Activated CD4-positive, CD25-positive, alpha-beta regulatory T cell (primary cell): ENCODE measurements at regions not wholly inside any gene's neighbourhood (a gene's known extent, or its start where the extent isn't known, plus 50 kb on each side); places are given as distances from the start of the nearest gene placed in this dataset.

Source experiments
- DNase-seq, 4 experiments: peaks; one replicate each; lab custom pipeline; 2025; lab: John Stamatoyannopoulos, UW

- no peak for DNase-seq
Observed at GRCh38 chr10:78979938-78980337, 88.8 kb upstream of the ZMIZ1 start.

- no peak for DNase-seq
Observed at GRCh38 chr10:78980354-78980753, 88.4 kb upstream of the ZMIZ1 start.

DNA sequence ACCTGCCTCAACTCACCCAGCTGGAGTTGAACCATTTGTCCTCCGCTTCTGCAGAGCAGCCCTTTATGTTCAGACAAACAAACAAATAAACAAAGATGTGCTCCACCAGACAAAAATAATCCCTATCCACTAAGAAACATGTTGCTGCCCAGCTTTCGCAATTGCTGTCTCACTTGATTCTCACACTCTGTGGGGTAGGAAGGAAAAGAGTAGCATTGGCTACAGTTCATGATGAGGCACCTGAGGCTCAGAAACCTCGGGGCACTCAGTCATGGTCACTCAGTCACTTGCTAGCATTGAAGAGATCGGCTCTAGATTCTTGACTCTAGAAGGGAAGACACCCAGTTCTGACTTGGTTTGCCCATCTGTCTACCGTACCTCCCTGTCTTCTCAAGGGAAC is 88.0 kb upstream of the ZMIZ1 start:
- DNase-seq = no peak

DNA sequence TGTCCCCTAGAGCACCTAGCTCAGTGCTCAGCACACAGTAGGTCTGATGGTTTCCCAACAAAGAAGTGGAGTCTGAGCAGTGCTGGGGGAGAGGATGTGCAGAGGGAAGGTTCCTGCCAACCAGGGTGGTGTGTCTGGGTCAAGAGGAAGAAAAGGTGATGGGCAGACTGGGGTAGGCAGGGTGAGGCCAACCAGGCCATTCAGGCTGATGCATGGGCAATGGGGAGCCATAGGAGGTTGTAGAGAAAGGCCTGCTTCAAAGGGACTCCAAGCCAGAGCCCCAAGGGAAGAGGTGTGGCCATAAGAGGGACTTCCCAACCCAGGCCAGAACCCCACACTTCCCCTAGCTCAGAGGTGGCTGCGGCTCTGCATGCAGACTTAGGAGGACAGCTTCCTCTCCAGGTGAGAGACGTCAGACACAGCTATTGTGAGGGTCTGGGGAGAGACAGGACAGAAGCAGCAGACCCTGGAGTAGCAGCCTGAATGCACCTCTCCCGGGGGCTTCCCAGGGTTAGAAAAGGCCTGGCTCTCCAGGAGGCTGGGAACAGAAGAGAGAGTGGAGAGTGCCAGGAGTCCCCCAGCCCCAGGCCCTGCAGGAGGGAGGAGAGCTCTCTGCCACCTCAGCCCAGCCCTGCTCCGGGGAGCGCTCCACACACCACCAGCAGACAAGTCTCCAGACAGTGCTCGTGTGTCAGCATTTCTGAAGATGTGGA is 87.4 kb upstream of the ZMIZ1 start:
- DNase-seq = no peak

DNA sequence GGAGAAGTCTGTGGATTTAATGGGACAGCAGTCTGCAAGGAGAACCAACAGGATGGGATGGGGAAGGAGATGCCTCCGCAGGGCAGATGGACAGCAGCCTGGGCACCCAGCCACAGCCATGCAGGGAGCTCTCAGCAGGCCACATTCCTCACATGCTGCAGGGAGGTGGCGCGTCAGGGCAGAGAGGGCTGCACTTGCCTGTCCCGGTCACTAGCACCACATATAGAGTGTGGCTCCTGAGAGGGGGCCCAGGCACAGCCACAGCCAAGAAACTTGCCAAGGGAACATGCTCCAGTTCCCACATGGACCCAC is 86.8 kb upstream of the ZMIZ1 start:
- no peak for DNase-seq

- DNase-seq = no peak
Observed at GRCh38 chr10:78982726-78983125, 86.0 kb upstream of the ZMIZ1 start.

GRCh38 chr10:78983608-78984007 is 85.2 kb upstream of the ZMIZ1 start:
- no peak for DNase-seq

DNA sequence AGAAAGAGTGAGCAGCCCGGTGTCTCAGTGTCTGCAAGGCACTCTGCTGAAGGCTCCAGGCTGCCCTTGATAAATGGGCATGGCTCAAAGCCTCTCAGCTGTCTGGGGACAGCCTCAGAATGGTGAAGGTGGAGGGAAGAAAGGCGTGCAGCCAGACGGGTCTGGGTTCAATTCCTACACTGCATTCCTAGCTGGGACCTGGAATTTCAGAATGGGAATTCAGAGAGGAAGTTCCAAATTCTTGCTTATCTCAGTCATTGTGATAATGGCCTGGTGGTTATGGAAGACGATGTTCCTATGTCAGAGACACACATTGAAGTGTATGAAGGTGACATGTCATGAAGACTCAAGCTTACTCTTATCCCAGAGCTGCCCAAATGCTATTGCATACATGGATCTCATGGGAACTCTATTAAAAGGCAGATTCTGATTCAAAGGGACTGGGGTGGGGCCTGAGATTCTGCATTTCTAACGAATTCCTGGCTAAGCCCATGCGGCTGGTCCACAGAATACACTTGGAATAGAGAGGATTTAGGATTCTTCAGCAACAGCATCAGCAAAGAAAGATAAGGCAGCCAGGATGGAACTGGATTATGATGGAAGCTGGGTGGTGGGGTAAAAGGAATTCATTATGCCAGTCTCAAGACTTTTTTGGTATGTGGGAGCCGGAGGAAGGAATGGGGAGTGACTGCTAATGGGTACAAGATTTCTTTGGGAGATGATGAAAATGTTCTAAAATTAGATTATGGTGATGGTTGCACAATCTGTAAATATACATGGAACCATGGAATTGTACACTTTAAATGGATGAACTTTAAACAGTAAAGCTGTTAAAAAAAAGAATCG is 82.6 kb upstream of the ZMIZ1 start:
- no peak for DNase-seq

GRCh38 chr10:78991187-78991586 is 77.6 kb upstream of the ZMIZ1 start:
- no peak for DNase-seq

DNA sequence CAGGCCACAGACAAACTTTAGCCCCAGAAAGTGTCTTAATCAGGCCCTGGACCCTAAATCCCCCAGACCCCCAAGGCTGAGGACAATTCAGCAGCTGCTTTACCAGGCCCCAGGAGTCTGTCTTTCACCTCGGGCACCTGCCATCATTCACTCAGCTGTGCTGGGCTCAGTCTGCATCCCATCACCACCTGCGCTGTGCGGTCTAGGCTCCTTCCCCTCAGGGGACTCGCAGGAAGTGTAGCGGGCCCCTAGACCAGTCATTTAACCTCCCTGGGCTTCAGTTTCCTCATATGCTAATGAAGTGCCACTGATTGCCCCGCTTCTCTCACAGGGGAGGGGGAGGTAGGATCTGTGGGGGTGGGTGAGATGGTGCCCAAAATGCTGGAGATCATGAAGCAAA is 76.4 kb upstream of the ZMIZ1 start:
- no peak for DNase-seq

DNA sequence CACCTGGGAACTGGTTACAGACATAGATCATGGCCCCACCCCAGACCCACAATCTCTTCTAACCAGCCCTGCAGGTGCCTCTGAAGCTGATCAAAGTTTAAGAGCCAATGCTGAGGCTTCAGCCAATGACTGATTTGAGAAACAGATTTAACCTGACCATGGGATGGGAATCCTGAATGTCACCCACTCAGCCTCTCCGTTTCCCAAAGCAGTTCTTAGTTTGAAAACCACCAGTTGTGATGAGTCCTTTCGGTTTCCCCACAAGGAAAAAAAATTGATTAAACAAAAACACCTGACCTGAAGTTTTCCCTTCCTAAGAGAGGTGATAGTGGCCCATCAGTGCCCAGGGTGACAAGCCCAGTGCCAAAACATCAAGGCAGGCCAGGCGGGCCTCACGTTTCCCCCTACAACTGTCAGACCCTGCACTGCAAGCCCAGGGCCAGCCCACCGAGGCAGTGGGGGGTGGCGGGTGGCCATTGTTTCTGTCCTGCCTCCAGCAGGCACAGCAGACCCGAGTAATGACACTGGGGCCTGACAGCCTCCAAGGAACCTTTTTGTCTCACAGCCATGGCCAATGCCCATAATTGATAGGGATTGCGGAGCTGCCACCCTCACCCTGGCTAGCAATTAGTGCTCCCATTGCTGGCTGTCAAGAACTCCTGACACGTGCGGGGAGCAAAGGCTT is 75.4 kb upstream of the ZMIZ1 start:
- no peak for DNase-seq

- no peak for DNase-seq
Observed at GRCh38 chr10:78995987-78996791, 72.6 kb upstream of the ZMIZ1 start.

GRCh38 chr10:78996792-78997129 is 72.0 kb upstream of the ZMIZ1 start:
- no peak for DNase-seq

DNA sequence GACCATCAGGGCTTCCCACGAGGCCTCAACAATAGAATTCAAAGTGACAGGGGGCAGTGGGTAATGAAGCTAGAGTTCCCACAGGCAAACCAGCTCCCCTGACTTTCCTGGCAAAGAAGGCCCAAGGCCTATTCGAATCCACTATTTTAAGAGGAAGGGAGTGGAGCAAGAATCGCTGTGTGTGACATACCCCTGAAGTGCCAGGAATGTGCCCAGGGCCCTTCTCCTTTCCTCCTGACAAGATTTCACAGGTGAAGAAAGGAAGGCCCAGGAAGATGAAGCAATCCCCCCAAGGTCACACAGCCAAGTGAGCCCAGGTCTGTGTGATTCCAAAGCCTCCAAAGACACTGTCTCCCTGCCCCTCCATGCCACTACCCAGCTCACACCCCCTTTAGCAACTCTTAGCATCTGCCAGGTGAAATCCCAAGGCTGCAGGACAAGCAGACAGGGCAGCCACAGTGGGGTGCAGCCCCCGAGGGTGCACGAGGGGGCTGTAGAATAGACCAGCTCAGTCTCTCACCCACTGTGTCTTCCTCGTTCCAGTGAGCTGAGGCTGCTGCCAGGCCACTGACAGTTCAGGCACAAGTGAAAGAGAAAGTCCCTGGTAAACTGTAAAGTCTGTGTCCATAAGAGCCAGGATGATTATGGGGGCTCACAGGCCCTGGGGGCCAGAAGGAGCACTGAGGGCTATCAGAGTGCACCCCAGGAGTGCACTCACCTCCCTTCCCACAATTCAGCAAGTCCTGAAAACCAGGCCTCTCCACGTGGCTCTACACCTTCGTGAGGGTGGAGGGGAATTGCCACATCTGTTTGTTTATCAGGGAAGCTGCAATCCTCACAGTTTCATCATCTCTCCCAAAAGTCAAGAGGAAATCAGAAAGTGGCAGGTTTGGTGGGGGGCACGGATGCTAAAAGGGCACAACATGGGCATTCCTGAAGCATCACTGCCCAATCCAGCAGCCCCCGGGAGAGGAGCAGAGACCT is 70.8 kb upstream of the ZMIZ1 start:
- DNase-seq = no peak

GRCh38 chr10:79001082-79001885 is 67.5 kb upstream of the ZMIZ1 start:
- DNase-seq = no peak

DNA sequence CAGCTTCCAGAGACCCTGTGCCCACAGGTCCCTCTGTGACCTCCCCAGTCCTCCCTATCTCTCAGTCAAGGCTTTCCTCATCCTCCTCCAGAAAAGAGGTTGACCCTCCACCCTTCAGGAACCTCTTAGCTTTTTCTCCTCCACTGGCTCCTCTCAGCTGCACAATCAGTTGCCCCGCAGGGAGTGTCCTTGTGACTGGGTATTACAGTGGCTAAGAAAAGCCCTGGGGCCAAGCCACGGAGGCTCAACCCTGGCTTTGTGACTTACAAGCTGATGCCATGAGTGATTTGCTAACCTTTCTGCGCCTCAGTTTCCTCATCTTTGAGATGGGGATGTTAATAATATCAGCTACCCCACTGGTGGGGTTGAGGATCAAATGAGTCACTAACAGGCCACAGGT is 66.4 kb upstream of the ZMIZ1 start:
- DNase-seq = no peak

DNA sequence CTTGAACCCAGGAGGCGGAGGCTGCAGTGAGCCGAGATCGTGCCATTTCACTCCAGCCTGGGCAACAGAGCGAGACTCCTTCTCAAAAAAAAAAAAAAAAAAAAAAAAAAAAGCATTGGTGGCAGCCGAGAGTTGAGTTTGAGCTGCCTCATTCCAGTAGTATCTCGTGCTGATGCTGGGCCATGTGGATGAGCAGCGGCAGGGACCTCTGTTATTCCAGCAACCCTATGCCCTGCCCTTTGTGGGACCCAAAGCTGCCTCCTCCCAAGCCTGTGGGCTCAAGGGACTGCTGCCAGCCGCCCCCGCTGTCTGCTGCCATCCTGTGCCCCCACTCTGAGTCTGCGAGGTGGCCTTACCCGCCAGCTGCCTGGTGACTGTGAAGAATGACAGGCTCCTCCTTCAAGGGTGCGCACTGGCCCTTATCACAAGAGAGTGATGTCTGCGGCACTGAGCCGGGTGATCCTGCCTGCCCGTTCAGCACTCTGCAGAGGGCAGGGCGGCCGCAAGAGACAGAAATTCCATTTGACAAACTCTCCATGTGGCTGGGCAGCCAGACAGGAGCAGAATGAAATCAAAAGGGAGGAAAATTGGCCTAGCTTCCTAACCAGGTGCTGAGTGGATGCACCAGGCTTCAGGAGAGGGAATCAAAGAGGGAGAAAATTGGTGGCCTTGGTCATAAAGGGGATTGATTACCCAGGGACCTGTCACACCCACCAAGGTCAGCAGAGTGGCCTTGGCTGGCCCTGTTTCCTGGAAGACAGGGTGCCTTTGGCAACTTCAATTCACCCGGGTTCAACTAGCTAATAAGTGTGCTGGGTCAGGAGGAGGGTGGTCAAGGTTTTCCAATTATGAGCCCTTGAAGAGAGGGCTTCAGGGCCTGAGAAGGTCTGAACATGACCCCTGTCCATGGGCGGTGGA is 65.3 kb upstream of the ZMIZ1 start:
- no peak for DNase-seq

GRCh38 chr10:79004311-79004710 is 64.5 kb upstream of the ZMIZ1 start:
- DNase-seq = no peak

- no peak for DNase-seq
Observed at GRCh38 chr10:79005126-79005810, 63.5 kb upstream of the ZMIZ1 start.
